Renal cortex interstitium (tissue), 11 donors: ENCODE measurements at regions not wholly inside any gene's neighbourhood (a gene's known extent, or its start where the extent isn't known, plus 50 kb on each side); places are given as distances from the start of the nearest gene placed in this dataset.
"Not testable (repeated sequence)": the region's sequence is repeated elsewhere in the genome, so short reads cannot be mapped to it uniquely, and the experiment has no call there.

Experiments
- DNase-seq, 11 donors: peaks; one replicate each; pipeline ENCODE4 v3.0.0-alpha.2; 2013; ENCODE audit warnings: low read depth in 9 of 11, low spot score in 4 of 11; ENCODE audit errors: extremely low read depth in 1 of 11

GRCh38 chr20:29031262-29031982 lies 2226.0 kb upstream of the DEFB115 start:
- DNase-seq: not testable (repeated sequence)

GRCh38 chr20:29044239-29044638 lies 2213.2 kb upstream of the DEFB115 start:
- not testable (repeated sequence) for DNase-seq

- not testable (repeated sequence) for DNase-seq
Measured at GRCh38 chr20:29050008-29050606, 2207.4 kb upstream of the DEFB115 start.

- DNase-seq: not testable (repeated sequence)
Measured at GRCh38 chr20:29057866-29058484, 2199.5 kb upstream of the DEFB115 start.

GRCh38 chr20:29062451-29062850 lies 2195.0 kb upstream of the DEFB115 start:
- DNase-seq: not testable (repeated sequence)

- DNase-seq: not testable (repeated sequence)
Measured at GRCh38 chr20:29066341-29066740, 2191.1 kb upstream of the DEFB115 start.

- DNase-seq: not testable (repeated sequence)
Measured at GRCh38 chr20:29073640-29074039, 2183.8 kb upstream of the DEFB115 start.

- peak in 1 of 11 donors; percentile 21 for DNase-seq
Measured at GRCh38 chr20:29079769-29080690, 2177.4 kb upstream of the DEFB115 start.

GRCh38 chr20:29081712-29082111 lies 2175.8 kb upstream of the DEFB115 start:
- not testable (repeated sequence) for DNase-seq

GRCh38 chr20:29085625-29086024 lies 2171.8 kb upstream of the DEFB115 start:
- DNase-seq: no peak

GRCh38 chr20:29086145-29086718 lies 2171.2 kb upstream of the DEFB115 start:
- DNase-seq: not testable (repeated sequence)

GRCh38 chr20:29086938-29087337 lies 2170.5 kb upstream of the DEFB115 start:
- DNase-seq: no peak

GRCh38 chr20:29087887-29088286 lies 2169.6 kb upstream of the DEFB115 start:
- DNase-seq: not testable (repeated sequence)

- not testable (repeated sequence) for DNase-seq
Measured at GRCh38 chr20:29088472-29088871, 2169.0 kb upstream of the DEFB115 start.

GRCh38 chr20:29089409-29089808 lies 2168.1 kb upstream of the DEFB115 start:
- DNase-seq: not testable (repeated sequence)

GRCh38 chr20:29093958-29094357 lies 2163.5 kb upstream of the DEFB115 start:
- DNase-seq: not testable (repeated sequence)

- not testable (repeated sequence) for DNase-seq
Measured at GRCh38 chr20:29096695-29097094, 2160.8 kb upstream of the DEFB115 start.

GRCh38 chr20:29107884-29108283 lies 2149.6 kb upstream of the DEFB115 start:
- not testable (repeated sequence) for DNase-seq

GRCh38 chr20:29109386-29109785 lies 2148.1 kb upstream of the DEFB115 start:
- not testable (repeated sequence) for DNase-seq
